Type B pancreatic cell (in vitro differentiated cells): ENCODE measurements at regions not wholly inside any gene's neighbourhood (a gene's known extent, or its start where the extent isn't known, plus 50 kb on each side); places are given as distances from the start of the nearest gene placed in this dataset.

Source experiments
- DNase-seq: peaks from one replicate; pipeline ENCODE4 v3.0.0; 2021; ENCODE audit warnings: mixed read lengths; ENCODE audit not compliant: unreplicated experiment; ENCODE audit errors: extremely low spot score
- H3K27ac Mint-ChIP-seq: 2 replicates; pipeline ENCODE4 v1.8.0; 2021; ENCODE audit warnings: mild to moderate bottlenecking, mixed read lengths
- H3K27me3 Mint-ChIP-seq: 2 replicates; pipeline ENCODE4 v1.8.0; 2021; ENCODE audit warnings: mixed read lengths
- H3K36me3 Mint-ChIP-seq: 2 replicates; pipeline ENCODE4 v1.8.0; 2021; ENCODE audit warnings: mixed read lengths
- H3K4me1 Mint-ChIP-seq: one replicate; pipeline ENCODE4 v1.8.0; 2021; ENCODE audit warnings: mixed read lengths; ENCODE audit not compliant: unreplicated experiment
- H3K4me3 Mint-ChIP-seq: 2 replicates; pipeline ENCODE4 v1.8.0; 2021; ENCODE audit warnings: mild to moderate bottlenecking, mixed read lengths
- H3K9me3 Mint-ChIP-seq: 2 replicates; pipeline ENCODE4 v1.8.0; 2021; ENCODE audit warnings: mixed read lengths
- TF ChIP-seq, protein P1 (sequence below): fragments of 200-600 bp; sonication (generic); conservative IDR thresholded peaks from 2 replicates; pipeline ENCODE4 v1.5.0; 2021; ENCODE audit warnings: antibody characterized with exemption, mild to moderate bottlenecking

DNA sequence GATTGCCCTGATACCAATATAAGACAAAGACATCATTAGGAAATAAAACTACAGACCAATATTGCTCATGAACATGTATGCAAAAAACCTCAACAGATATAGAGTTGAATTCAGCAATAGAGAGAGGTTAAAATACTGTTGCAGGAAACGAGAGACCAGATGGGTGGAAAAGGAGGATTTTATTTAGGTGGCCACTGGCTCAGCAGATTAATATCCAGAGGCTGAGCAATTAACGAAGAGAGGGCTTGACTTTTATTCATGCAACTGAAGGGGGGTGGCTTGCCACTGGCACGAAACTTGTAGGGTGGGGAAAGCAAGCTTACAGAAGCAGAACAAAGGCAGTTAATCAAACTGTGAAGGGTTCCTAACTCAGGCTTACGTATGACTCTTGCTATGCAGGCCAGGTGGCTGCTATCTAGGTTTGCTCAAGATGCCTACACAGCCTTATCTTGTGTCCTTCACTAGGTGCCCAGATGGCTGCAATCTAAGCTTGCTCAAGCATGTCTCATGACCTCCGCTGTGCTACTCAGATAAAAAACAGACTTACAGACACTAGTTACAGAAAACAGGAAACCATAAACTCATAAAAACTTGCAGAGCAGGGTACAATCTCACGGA is 126.4 kb downstream of the MMUT start:
- Mint-ChIP-seq H3K4me1 (no peaks in the 10 kb centered on the region), H3K9me3 (peaks cover 9% of the 10 kb centered on the region), H3K4me3 (no peak overlapping the region), H3K27ac (peak overlapping the region; percentile 73), H3K27me3 (peaks cover 2% of the 10 kb centered on the region), H3K36me3 (no peaks in the 10 kb centered on the region)
- DNase-seq = no peak
- TF ChIP-seq, protein P1, sequence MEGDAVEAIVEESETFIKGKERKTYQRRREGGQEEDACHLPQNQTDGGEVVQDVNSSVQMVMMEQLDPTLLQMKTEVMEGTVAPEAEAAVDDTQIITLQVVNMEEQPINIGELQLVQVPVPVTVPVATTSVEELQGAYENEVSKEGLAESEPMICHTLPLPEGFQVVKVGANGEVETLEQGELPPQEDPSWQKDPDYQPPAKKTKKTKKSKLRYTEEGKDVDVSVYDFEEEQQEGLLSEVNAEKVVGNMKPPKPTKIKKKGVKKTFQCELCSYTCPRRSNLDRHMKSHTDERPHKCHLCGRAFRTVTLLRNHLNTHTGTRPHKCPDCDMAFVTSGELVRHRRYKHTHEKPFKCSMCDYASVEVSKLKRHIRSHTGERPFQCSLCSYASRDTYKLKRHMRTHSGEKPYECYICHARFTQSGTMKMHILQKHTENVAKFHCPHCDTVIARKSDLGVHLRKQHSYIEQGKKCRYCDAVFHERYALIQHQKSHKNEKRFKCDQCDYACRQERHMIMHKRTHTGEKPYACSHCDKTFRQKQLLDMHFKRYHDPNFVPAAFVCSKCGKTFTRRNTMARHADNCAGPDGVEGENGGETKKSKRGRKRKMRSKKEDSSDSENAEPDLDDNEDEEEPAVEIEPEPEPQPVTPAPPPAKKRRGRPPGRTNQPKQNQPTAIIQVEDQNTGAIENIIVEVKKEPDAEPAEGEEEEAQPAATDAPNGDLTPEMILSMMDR = no peak

DNA sequence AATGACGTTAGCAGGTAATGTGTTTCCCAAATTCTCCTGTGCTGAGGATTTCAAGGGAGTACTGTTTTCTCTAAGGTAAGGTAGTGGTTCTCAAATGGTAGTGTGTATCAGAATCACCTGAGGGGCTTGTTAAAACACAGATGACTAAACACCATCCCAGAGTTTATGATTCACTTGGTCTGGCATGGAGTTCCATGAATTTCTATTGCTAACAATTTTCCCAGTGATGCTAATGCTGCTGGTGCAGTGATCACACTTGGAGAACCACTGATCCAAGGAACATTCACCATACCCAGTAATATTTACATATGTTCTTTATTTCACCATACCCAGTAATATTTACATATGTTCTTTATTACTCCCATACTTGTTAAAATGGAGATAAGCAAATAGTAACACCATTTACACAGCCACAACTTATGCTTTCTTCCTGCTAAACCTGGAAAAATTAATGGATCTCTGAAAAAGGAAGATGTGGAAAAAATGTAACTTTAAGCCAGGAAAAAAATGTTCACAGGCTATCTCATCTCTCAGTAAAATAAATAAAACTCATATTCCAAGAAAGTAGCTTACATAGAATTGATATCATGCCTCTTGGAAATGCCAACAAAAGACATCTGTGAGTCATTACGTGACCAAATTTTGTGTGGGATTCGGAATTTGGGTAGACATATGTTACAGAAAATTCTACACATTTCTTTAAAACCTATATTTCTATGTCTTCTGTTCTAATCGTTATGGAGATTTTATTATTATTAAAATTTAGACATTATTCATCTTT is 129.5 kb downstream of the MMUT start:
- Mint-ChIP-seq H3K4me1 (no peaks in the 10 kb centered on the region), H3K27me3 (peaks cover 2% of the 10 kb centered on the region), H3K4me3 (no peak overlapping the region), H3K9me3 (peaks cover 9% of the 10 kb centered on the region), H3K36me3 (no peaks in the 10 kb centered on the region), H3K27ac (no peak overlapping the region)
- TF ChIP-seq, protein P1 = no peak
- DNase-seq = no peak

DNA sequence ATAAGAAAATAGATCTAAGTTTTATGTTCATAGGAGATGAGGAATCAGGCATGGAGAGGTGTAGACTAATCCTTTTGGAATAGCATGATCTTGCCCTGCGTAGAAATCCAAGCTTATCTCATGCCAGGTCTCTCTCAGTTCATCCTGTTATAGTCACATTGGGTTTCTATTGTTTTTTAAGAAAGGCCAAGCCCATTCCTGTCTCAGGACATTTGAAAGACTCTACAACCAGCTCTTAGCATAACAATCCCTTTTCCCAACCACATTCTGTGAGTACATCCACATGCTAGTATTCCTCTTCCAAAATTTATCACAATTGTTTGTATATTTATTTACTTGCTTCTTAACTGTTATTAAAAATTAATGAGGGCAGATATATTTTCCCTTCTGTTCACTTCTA is 130.3 kb downstream of the MMUT start:
- peaks cover 9% of the 10 kb centered on the region for H3K9me3 Mint-ChIP-seq
- no peak for DNase-seq
- H3K27me3 Mint-ChIP-seq = peaks cover 2% of the 10 kb centered on the region

DNA sequence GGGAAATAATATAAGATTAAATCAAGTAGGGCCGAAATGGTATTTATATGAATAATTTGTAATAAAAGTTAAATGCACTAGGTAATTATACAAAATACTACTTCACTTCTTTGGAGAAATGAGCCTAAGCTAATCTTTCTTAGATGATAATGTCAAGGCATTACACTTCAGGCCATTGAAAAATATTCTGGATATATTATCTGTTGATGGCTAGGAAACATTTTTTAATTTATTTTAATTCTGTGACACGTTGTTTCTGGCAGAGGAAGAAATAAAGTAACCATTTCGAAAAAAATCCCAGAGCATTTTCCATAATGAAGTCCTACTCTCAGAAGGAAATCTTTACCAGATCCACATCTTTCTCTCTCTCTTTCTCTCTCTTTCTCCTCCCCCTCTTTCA is 133.9 kb downstream of the MMUT start:
- no peak overlapping the region for H3K27ac Mint-ChIP-seq
- no peak for DNase-seq
- no peaks in the 10 kb centered on the region for H3K27me3 Mint-ChIP-seq
- H3K4me3 Mint-ChIP-seq = no peak overlapping the region
- H3K9me3 Mint-ChIP-seq = no peaks in the 10 kb centered on the region
- H3K36me3 Mint-ChIP-seq = no peaks in the 10 kb centered on the region
- no peaks in the 10 kb centered on the region for H3K4me1 Mint-ChIP-seq
- TF ChIP-seq, protein P1 = no peak

More for the DNA sequence above, 130.3 kb downstream of the MMUT start:
- Mint-ChIP-seq H3K4me1 (no peaks in the 10 kb centered on the region), H3K27ac (no peak overlapping the region), H3K4me3 (no peak overlapping the region), H3K36me3 (no peaks in the 10 kb centered on the region)
- TF ChIP-seq, protein P1 = no peak

DNA sequence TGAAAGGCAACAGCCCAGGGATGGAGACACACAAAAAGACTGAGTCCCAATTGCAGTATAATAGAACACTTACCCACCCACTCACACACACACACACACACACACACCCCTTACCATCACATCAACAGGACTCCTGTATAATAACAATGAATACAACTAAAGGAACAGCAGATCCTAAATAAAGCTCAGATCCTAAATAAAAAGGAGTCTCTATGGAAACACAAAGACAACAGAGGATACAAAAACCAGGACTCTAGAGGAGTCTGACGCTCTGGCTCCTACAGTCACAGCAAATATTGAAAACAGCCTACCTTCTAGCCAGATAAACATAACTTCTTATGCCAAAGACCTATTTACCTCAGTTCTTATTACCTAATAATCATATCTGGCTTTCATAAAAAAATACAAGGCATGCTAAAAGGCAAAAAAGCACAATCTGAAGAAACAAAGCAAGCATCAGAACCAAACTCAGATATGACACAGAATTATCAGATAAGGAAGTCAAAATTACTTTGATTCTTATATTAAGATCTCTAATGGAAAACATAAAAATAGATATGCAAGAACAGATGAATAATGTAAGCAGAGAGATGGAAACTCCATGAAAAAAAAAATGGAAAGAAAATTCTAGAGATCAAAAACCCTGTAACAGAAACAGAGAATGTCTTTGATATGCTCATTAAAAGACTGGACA is 134.9 kb downstream of the MMUT start:
- TF ChIP-seq, protein P1 = no peak
- no peak overlapping the region for H3K27ac Mint-ChIP-seq
- no peaks in the 10 kb centered on the region for H3K9me3 Mint-ChIP-seq
- no peaks in the 10 kb centered on the region for H3K36me3 Mint-ChIP-seq
- H3K4me1 Mint-ChIP-seq = no peaks in the 10 kb centered on the region
- H3K4me3 Mint-ChIP-seq = no peak overlapping the region
- DNase-seq = no peak
- no peaks in the 10 kb centered on the region for H3K27me3 Mint-ChIP-seq
